PC-3 (cell line): ENCODE measurements at regions not wholly inside any gene's neighbourhood (a gene's known extent, or its start where the extent isn't known, plus 50 kb on each side); places are given as distances from the start of the nearest gene placed in this dataset.

Experiments used
- CTCF ChIP-seq: fragments of 300-600 bp; sonication (generic); conservative IDR thresholded peaks from 2 replicates; pipeline ENCODE4 v1.5.1; 2017; ENCODE audit warnings: antibody characterized with exemption, low read depth, mild to moderate bottlenecking, low read length
- EZH2phosphoT487 ChIP-seq: fragments of 300-600 bp; sonication (generic); IDR thresholded peaks from 2 replicates; pipeline ENCODE4 v1.6.1; 2018; ENCODE audit warnings: mild to moderate bottlenecking, antibody characterized with exemption, low read length, borderline replicate concordance

DNA sequence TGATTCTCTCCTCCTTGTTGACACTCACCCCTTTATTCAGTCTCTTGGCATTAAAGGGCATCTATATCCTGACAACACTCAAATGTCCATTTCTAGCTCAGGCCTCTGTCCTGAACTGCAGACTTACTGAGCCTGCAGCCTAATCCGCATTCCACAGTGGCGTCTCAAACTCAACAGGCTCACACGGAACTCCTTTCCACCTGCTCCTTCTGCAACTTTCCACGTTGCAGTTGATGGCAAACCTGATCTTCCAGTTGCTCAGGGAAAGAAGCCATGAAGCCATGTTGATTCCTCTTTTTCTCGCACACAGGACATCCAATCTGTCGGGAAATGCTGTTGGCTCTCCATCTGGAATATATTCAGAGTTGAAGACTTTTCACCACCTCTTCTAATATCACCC lies 522.4 kb downstream of the CCSER2 start:
- TF ChIP-seq CTCF (no peak), EZH2phosphoT487 (no peak)
